HepG2 (cell line): ENCODE measurements at regions not wholly inside any gene's neighbourhood (a gene's known extent, or its start where the extent isn't known, plus 50 kb on each side); places are given as distances from the start of the nearest gene placed in this dataset.
"Not testable (repeated sequence)": the region's sequence is repeated elsewhere in the genome, so short reads cannot be mapped to it uniquely, and the experiment has no call there.

Experiments used
- ATAC-seq: fragments of 200-7000 bp; cut with Tn5 transposase; 3 replicates; pipeline ENCODE4 v1.9.1; 2020; ENCODE audit warnings: mild to moderate bottlenecking, moderate library complexity
- BruUV-seq: library from RNA; stranded (reverse); fragments of 400-500 nt; replicated peaks from 2 replicates; lab custom pipeline; 2021; lab: Mats Ljungman, UMichigan
- CTCF ChIA-PET: fragments of 300-600 bp; formaldehyde crosslinking; extraction: SDS; loops from one replicate; lab custom pipeline; 2021; ENCODE audit warnings: low total read pairs, inconsistent platforms, low intra/inter-chr PET ratio; lab: Yijun Ruan, JAX
- POLR2A ChIA-PET: fragments of 350-600 bp; sonication (Branson Sonifier 250); formaldehyde crosslinking; loops from one replicate; lab custom pipeline; 2020; ENCODE audit warnings: antibody characterized with exemption, inconsistent platforms; lab: Yijun Ruan, JAX
- DNase-seq: peaks from one replicate; pipeline ENCODE4 v3.0.0-alpha.2; 2015; ENCODE audit warnings: low spot score
- FAIRE-seq: peaks from 3 replicates; lab custom pipeline; 2011; peaks lifted over from hg19 to GRCh38; lab: Jason Lieb, UNC
- H2AFZ ChIP-seq: one replicate; pipeline ENCODE4 v1.6.1; 2011; ENCODE audit warnings: low read length, inconsistent platforms
- H3K27ac ChIP-seq: fragments of 300-600 bp; 3 replicates; pipeline ENCODE4 v1.8.0; 2011; ENCODE audit warnings: mixed run types, mild to moderate bottlenecking, mixed read lengths, low read length, inconsistent platforms; ENCODE audit not compliant: insufficient read depth; ENCODE audit errors: extremely low read length
- H3K27me3 ChIP-seq, 2 experiments: fragments of 200-600 bp in 1 of 2; 2 replicates in 1 of 2; 3 replicates in 1 of 2; pipeline versions ENCODE4 v1.6.0 to v1.8.0; 2011; ENCODE audit warnings: low read length in 2 of 2, mild to moderate bottlenecking in 2 of 2, moderate library complexity in 2 of 2, inconsistent platforms in 1 of 2; ENCODE audit not compliant: insufficient read depth in 2 of 2, control insufficient read depth in 1 of 2
- H3K36me3 ChIP-seq, 2 experiments: fragments of 200-600 bp in 1 of 2; replicated peaks in 1 of 2; 2 replicates in 1 of 2; 3 replicates in 1 of 2; pipeline versions ENCODE4 v1.5.1 to v1.8.0; 2011; ENCODE audit warnings: low read length in 2 of 2, inconsistent platforms in 1 of 2; ENCODE audit not compliant: insufficient read depth in 2 of 2, control insufficient read depth in 1 of 2
- H3K4me1 ChIP-seq: 2 replicates; pipeline ENCODE4 v1.5.1; 2012; ENCODE audit warnings: low read length, inconsistent platforms; ENCODE audit not compliant: insufficient read depth
- H3K4me2 ChIP-seq: 2 replicates; pipeline ENCODE4 v1.6.0; 2011; ENCODE audit warnings: low read depth, low read length, inconsistent platforms
- H3K4me3 ChIP-seq, 3 experiments: fragments of 200-600 bp in 1 of 3; sonication (generic), shearing (Covaris generic) in 1 of 3; replicated peaks in 1 of 3; 2 replicates each; pipeline ENCODE4 v1.5.1; 2011 to 2016; ENCODE audit warnings: low read length in 3 of 3, inconsistent platforms in 2 of 3, low read depth in 2 of 3, mild to moderate bottlenecking in 2 of 3, control low read depth in 1 of 3, mixed read lengths in 1 of 3; ENCODE audit not compliant: insufficient read depth in 1 of 3
- H3K79me2 ChIP-seq: one replicate; pipeline ENCODE4 v1.6.1; 2011; ENCODE audit warnings: low read length, inconsistent platforms; ENCODE audit not compliant: insufficient read depth
- H3K9ac ChIP-seq: 2 replicates; pipeline ENCODE4 v1.6.0; 2011; ENCODE audit warnings: mild to moderate bottlenecking, low read depth, low read length, inconsistent platforms; ENCODE audit not compliant: insufficient read depth
- H3K9me3 ChIP-seq: 2 replicates; pipeline ENCODE4 v1.5.1; 2012; ENCODE audit warnings: mild to moderate bottlenecking, low read length
- H4K20me1 ChIP-seq: 2 replicates; pipeline ENCODE4 v1.6.0; 2011; ENCODE audit warnings: inconsistent platforms, mild to moderate bottlenecking, low read length, moderate library complexity; ENCODE audit not compliant: insufficient read depth
- CHD2 ChIP-seq: IDR thresholded peaks from 2 replicates; pipeline ENCODE4 v1.6.1; 2011; ENCODE audit warnings: low read depth, low read length, improper control_type of control experiment
- FLYWCH1 ChIP-seq: sonication (generic); formaldehyde crosslinking; IDR thresholded peaks from 2 replicates; pipeline ENCODE4 v1.8.1; 2023; ENCODE audit warnings: mild to moderate bottlenecking, missing genetic modification reagents
- GABPA ChIP-seq, 2 experiments: IDR thresholded peaks; 2 replicates each; pipeline ENCODE4 v1.6.1; 2011 to 2016; ENCODE audit warnings: low read depth in 2 of 2, low read length in 1 of 2, missing biosample characterization in 1 of 2, missing genetic modification characterization in 1 of 2
- KLF11 ChIP-seq: IDR thresholded peaks from 2 replicates; pipeline ENCODE4 v1.6.1; 2016; ENCODE audit warnings: missing compliant biosample characterization
- KLF12 ChIP-seq: sonication (generic); formaldehyde crosslinking; IDR thresholded peaks from 2 replicates; pipeline ENCODE4 v1.4.0; 2020; ENCODE audit warnings: missing genetic modification reagents, borderline replicate concordance
- KLF15 ChIP-seq: sonication (generic); formaldehyde crosslinking; IDR thresholded peaks from 2 replicates; pipeline ENCODE4 v1.8.1; 2023; ENCODE audit warnings: borderline replicate concordance, mild to moderate bottlenecking, inconsistent platforms, missing genetic modification reagents, mixed read lengths
- RELA ChIP-seq: sonication (generic); formaldehyde crosslinking; IDR thresholded peaks from 2 replicates; pipeline ENCODE4 v1.4.0; 2020; ENCODE audit warnings: missing genetic modification reagents
- TBL1XR1 ChIP-seq: fragments of 150-350 bp; IDR thresholded peaks from 2 replicates; pipeline ENCODE4 v1.6.1; 2014; ENCODE audit warnings: borderline replicate concordance, low read length; ENCODE audit not compliant: partially characterized antibody
- ZNF276 ChIP-seq: sonication (generic); formaldehyde crosslinking; IDR thresholded peaks from 2 replicates; pipeline ENCODE4 v1.4.0; 2020; ENCODE audit warnings: mild to moderate bottlenecking, low read depth, missing genetic modification reagents
- WGBS: methylation state at CpG from one replicate; pipeline ENCODE4 v1.1.6; 2017; ENCODE audit warnings: low lambda C conversion rate; 5-methylcytosine and 5-hydroxymethylcytosine counted together
- in situ Hi-C: cut with HindIII; loops from 2 replicates; pipeline ENCODE4 v1.10.0; 2017; ENCODE audit warnings: low pct_unique_long_range_greater_than_20kb; ENCODE audit not compliant: extremely low pct_ligation_motif_present
- intact Hi-C: fragments of 100-400 bp; cut with micrococcal nuclease; formaldehyde crosslinking; loops from one replicate; pipeline ENCODE4 v1.10.0; 2022; ENCODE audit not compliant: unreplicated experiment
- TF ChIP-seq, protein P1 (sequence below): sonication (generic); formaldehyde crosslinking; conservative IDR thresholded peaks from 2 replicates; pipeline ENCODE4 v1.4.0; 2020; ENCODE audit warnings: missing genetic modification reagents

DNA sequence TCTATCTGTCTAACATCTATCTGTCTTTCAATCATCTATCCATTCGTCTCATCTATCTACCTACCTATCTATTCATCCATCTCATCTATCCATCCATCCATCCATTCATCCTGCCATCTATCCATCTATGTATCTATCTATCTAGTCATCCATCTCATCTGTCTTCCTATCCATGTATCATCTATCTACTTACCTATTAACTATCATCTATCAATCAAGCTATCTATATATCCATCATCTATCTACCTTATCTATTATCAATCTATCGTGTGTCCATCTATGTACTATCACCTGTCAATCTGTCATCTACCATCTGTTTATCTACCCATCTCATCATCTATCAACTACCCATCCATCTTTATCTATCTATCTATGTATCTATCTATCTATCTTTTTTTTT is 217.7 kb downstream of the CRLF2 start (continued):
- TF ChIP-seq, protein P1, sequence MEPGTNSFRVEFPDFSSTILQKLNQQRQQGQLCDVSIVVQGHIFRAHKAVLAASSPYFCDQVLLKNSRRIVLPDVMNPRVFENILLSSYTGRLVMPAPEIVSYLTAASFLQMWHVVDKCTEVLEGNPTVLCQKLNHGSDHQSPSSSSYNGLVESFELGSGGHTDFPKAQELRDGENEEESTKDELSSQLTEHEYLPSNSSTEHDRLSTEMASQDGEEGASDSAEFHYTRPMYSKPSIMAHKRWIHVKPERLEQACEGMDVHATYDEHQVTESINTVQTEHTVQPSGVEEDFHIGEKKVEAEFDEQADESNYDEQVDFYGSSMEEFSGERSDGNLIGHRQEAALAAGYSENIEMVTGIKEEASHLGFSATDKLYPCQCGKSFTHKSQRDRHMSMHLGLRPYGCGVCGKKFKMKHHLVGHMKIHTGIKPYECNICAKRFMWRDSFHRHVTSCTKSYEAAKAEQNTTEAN (CRISPR knock-in tag): no peak

DNA sequence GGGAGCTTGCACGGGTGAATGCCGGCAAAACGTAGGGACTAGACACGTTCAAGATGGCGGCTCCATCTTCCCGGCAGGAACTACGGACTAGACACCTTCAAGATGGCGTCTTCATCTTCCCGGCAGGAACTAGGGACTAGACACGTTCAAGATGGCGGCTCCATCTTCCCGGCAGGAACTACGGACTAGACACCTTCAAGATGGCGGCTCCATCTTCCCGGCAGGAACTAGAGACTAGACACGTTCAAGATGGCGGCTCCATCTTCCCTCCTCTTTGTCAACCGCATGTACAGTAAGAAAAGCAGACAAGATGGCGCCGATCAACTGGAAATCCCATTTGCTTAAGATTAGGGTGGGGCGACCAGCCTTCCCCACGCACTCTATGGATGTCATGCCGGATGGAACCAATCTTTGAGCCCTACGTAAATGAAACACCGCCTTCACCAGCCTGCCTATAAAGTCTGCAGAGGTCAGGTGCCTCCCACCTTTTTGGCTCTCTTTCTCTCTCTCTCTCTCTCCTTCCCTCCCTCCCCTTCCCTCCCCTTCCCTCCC is 222.4 kb downstream of the CRLF2 start:
- no peak overlapping the region for H3K27ac ChIP-seq
- no peak for FAIRE-seq
- H4K20me1 ChIP-seq: no peaks in the 10 kb centered on the region
- ChIA-PET CTCF (no interaction called here), POLR2A (no interaction called here)
- H3K9ac ChIP-seq: no peak overlapping the region
- intact Hi-C loops (no loop called here), in situ Hi-C loops (no loop called here)
- H3K4me1 ChIP-seq: no peaks in the 10 kb centered on the region
- no peak overlapping the region for H3K4me2 ChIP-seq
- DNase-seq: no peak
- H3K27me3 ChIP-seq: peaks cover 0 to 4% of the 10 kb centered on the region in 2 experiments; a peak in 1 of 5 replicates
- no peaks in the 10 kb centered on the region for H3K36me3 ChIP-seq
- 61% methylated on average over 10 of the region's 25 CpGs for WGBS
- BruUV-seq: no TSS peak
- no peaks in the 10 kb centered on the region for H3K9me3 ChIP-seq
- H2AFZ ChIP-seq: no peak overlapping the region
- no peak for TF ChIP-seq TBL1XR1
- no peak for TF ChIP-seq ZNF276 (CRISPR knock-in tag)
- no peak for TF ChIP-seq KLF15 (CRISPR knock-in tag)
- TF ChIP-seq RELA (CRISPR knock-in tag): no peak
- TF ChIP-seq KLF12 (CRISPR knock-in tag): no peak
- no peak for TF ChIP-seq CHD2
- TF ChIP-seq FLYWCH1 (CRISPR knock-in tag): no peak
- TF ChIP-seq GABPA (IDR thresholded peaks at IDR 0.05; ENCODE audit: low read depth, low read length): no peak
- TF ChIP-seq GABPA (CRISPR knock-in tag; IDR thresholded peaks at IDR 0.05; ENCODE audit: low read depth): no peak
- no peak for TF ChIP-seq KLF11
- ATAC-seq: no peak
- H3K4me3 ChIP-seq: no peak overlapping the region
- no peaks in the 10 kb centered on the region for H3K79me2 ChIP-seq

DNA sequence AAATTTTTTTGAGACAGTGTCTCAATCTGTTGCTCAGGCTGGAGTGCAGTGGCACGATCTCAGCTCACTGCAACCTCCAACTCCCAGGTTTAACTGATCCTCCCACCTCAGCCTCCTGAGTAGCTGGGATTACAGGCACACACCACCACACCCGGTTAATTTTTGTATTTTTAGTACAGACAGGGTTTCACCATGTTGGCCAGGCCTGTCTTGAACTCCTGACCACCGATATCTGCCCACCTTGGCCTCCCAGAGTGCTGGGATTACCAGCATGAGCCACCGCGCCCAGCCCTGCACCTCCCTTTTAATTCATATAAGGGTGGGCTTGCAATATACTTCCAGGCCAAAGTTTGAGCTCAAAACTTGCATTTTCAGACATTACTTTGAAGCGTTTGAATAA is 223.9 kb downstream of the CRLF2 start:
- CTCF ChIA-PET, BruUV-seq, ATAC-seq, H3K79me2 ChIP-seq, H3K4me3 ChIP-seq, H3K4me2 ChIP-seq, H2AFZ ChIP-seq, FAIRE-seq, H3K36me3 ChIP-seq, H4K20me1 ChIP-seq, H3K9ac ChIP-seq, H3K27me3 ChIP-seq, POLR2A ChIA-PET, H3K27ac ChIP-seq, DNase-seq, H3K9me3 ChIP-seq, in situ Hi-C loops, intact Hi-C loops, H3K4me1 ChIP-seq: not testable (repeated sequence)
- 48% methylated on average over 6 of the region's 6 CpGs for WGBS
